ENCODE measurements at regions not wholly inside any gene's neighbourhood (a gene's known extent, or its start where the extent isn't known, plus 50 kb on each side); places are given as distances from the start of the nearest gene placed in this dataset.

- 100% methylated on average over 1 of the region's 11 CpGs; no CpG with 5 or more reads in 1 of the 2 experiments for WGBS, 2 experiments (ENCODE audit: extremely low coverage in 2 of 2, insufficient read length in 1 of 2)
- H4K5ac ChIP-seq (ENCODE audit: low read depth, low read length): no peak overlapping the region
- H3K27me3 ChIP-seq (ENCODE audit: control insufficient read depth, insufficient read depth, low read length): no peaks in the 10 kb centered on the region
- no peaks in the 10 kb centered on the region for H3K36me3 ChIP-seq (ENCODE audit: control insufficient read depth, insufficient read depth, low read length)
- H2BK5ac ChIP-seq (ENCODE audit: low read depth, low read length, poor library complexity, severe bottlenecking): no peak overlapping the region
- no peak overlapping the region for H2AFZ ChIP-seq (replicated peaks; ENCODE audit: low read length, poor library complexity)
- BruUV-seq (replicated peaks): no TSS peak
- no peak overlapping the region for H3K9ac ChIP-seq (ENCODE audit: low read depth, low read length)
- intact Hi-C loops (cut with micrococcal nuclease) (no loop called here), dilution Hi-C loops (cut with HindIII; ENCODE audit: low sequenced_read_pairs, unreplicated experiment) (no loop called here), in situ Hi-C loops (cut with MboI; ENCODE audit: low sequenced_read_pairs) (no loop called here)
- TF ChIP-seq SMC3 (IDR thresholded peaks at IDR 0.05; ENCODE audit: low read depth, low read length) (no peak), MAFK (IDR thresholded peaks at IDR 0.05; ENCODE audit: low read depth, low read length) (no peak), FOS (IDR thresholded peaks at IDR 0.05; ENCODE audit: low read depth, low read length) (no peak), POLR2A (IDR thresholded peaks at IDR 0.05; ENCODE audit: low read depth, low read length) (no peak), CEBPB (IDR thresholded peaks at IDR 0.05; ENCODE audit: low read depth, low read length) (no peak), RFX5 (IDR thresholded peaks at IDR 0.05; ENCODE audit: low read depth, low read length) (no peak), MXI1 (IDR thresholded peaks at IDR 0.05; ENCODE audit: borderline replicate concordance, low read depth, low read length) (no peak), MAZ (IDR thresholded peaks at IDR 0.05; ENCODE audit: borderline replicate concordance, low read depth, low read length) (no peak), BHLHE40 (IDR thresholded peaks at IDR 0.05; ENCODE audit: low read depth, low read length) (no peak), NFE2L2 (IDR thresholded peaks at IDR 0.05; ENCODE audit: low read depth, low read length) (no peak), RAD21 (IDR thresholded peaks at IDR 0.05; ENCODE audit: low read length) (no peak), RCOR1 (IDR thresholded peaks at IDR 0.05; ENCODE audit: insufficient replicate concordance, low read length) (no peak), CHD1 (IDR thresholded peaks at IDR 0.05; ENCODE audit: low read depth, low read length) (no peak)
- TF ChIP-seq, protein P1, sequence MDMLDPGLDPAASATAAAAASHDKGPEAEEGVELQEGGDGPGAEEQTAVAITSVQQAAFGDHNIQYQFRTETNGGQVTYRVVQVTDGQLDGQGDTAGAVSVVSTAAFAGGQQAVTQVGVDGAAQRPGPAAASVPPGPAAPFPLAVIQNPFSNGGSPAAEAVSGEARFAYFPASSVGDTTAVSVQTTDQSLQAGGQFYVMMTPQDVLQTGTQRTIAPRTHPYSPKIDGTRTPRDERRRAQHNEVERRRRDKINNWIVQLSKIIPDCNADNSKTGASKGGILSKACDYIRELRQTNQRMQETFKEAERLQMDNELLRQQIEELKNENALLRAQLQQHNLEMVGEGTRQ (IDR thresholded peaks at IDR 0.05; ENCODE audit: low read depth, low read length): no peak
- TF ChIP-seq, protein P2, sequence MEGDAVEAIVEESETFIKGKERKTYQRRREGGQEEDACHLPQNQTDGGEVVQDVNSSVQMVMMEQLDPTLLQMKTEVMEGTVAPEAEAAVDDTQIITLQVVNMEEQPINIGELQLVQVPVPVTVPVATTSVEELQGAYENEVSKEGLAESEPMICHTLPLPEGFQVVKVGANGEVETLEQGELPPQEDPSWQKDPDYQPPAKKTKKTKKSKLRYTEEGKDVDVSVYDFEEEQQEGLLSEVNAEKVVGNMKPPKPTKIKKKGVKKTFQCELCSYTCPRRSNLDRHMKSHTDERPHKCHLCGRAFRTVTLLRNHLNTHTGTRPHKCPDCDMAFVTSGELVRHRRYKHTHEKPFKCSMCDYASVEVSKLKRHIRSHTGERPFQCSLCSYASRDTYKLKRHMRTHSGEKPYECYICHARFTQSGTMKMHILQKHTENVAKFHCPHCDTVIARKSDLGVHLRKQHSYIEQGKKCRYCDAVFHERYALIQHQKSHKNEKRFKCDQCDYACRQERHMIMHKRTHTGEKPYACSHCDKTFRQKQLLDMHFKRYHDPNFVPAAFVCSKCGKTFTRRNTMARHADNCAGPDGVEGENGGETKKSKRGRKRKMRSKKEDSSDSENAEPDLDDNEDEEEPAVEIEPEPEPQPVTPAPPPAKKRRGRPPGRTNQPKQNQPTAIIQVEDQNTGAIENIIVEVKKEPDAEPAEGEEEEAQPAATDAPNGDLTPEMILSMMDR (conservative IDR thresholded peaks at IDR 0.05; ENCODE audit: low read depth, low read length): no peak
- DNase-seq: no peak
- H3K23ac ChIP-seq (ENCODE audit: low read depth, low read length): no peak overlapping the region
- no peak overlapping the region for H3K14ac ChIP-seq (replicated peaks; ENCODE audit: low read depth, low read length)
- H2AK9ac ChIP-seq (replicated peaks; ENCODE audit: low read depth, low read length, poor library complexity): no peak overlapping the region
- no peak overlapping the region for H3K56ac ChIP-seq (ENCODE audit: extremely low read depth, insufficient read depth, low read length)
- no peak overlapping the region for H4K8ac ChIP-seq (ENCODE audit: low read depth in 2 of 2, low read length in 2 of 2)
- ChIA-PET CTCF (no interaction called here), POLR2A (ENCODE audit: unreplicated experiment) (no interaction called here)
- H4K20me1 ChIP-seq (ENCODE audit: insufficient read depth, low read length): no peaks in the 10 kb centered on the region
- no peak overlapping the region for H2BK120ac ChIP-seq (ENCODE audit: low read depth, low read length)
- no peak overlapping the region for H2AK5ac ChIP-seq (ENCODE audit: low read depth, low read length)
- ATAC-seq (ENCODE audit: low read depth): no peak
- H3K4me2 ChIP-seq (ENCODE audit: low read depth, low read length): no peak overlapping the region
- no peak overlapping the region for H4K91ac ChIP-seq (ENCODE audit: insufficient read depth, low read depth, low read length)
- H3K4ac ChIP-seq (ENCODE audit: low read depth, low read length): no peak overlapping the region
- H3K4me3 ChIP-seq (ENCODE audit: insufficient read depth, low read depth, low read length): no peak overlapping the region
- H3K9me3 ChIP-seq (ENCODE audit: control insufficient read depth, insufficient read depth, low read length): no peaks in the 10 kb centered on the region
- H2BK15ac ChIP-seq (ENCODE audit: low read depth, low read length): no peak overlapping the region
- H3K4me1 ChIP-seq (ENCODE audit: control insufficient read depth, insufficient read depth, low read length): peaks cover 3% of the 10 kb centered on the region; the same call in 1 of the 2 replicates
- H3K79me1 ChIP-seq (ENCODE audit: low read depth in 1 of 2, low read length in 2 of 2): no peaks in the 10 kb centered on the region; a peak in 1 of 4 replicates
- H3K27ac ChIP-seq (ENCODE audit: insufficient read depth, low read length): no peak overlapping the region
- H3K18ac ChIP-seq (ENCODE audit: low read depth, low read length): no peak overlapping the region
- no peak overlapping the region for H2BK20ac ChIP-seq (ENCODE audit: low read depth, low read length)
- no peaks in the 10 kb centered on the region for H3K9me1 ChIP-seq (ENCODE audit: insufficient read depth, low read length)
Observed at GRCh38 chr4:123020285-123020684, 97.9 kb upstream of the NUDT6 start.
